Naive B cell (primary cell): ENCODE measurements at regions not wholly inside any gene's neighbourhood (a gene's known extent, or its start where the extent isn't known, plus 50 kb on each side); places are given as distances from the start of the nearest gene placed in this dataset.

Experiments
- ATAC-seq, 2 donors: fragments of 150-1000 bp; cut with Tn5 transposase; 2 replicates each; pipeline ENCODE4 v1.10.0; 2021; ENCODE audit warnings: low read depth in 2 of 2, mild to moderate bottlenecking in 2 of 2, moderate library complexity in 2 of 2
- DNase-seq: peaks from one replicate; pipeline ENCODE4 v3.0.0; 2022
- H3K27ac Mint-ChIP-seq, 6 donors: one replicate each; pipeline ENCODE4 v1.8.0; 2020 to 2022; ENCODE audit warnings: mild to moderate bottlenecking in 6 of 6, mixed read lengths in 6 of 6, moderate library complexity in 5 of 6, inconsistent platforms in 2 of 6
- H3K27me3 Mint-ChIP-seq, 3 donors: one replicate each; pipeline ENCODE4 v1.8.0; 2021 to 2022; ENCODE audit warnings: mixed read lengths in 3 of 3, mild to moderate bottlenecking in 1 of 3
- H3K36me3 Mint-ChIP-seq, 2 donors: one replicate each; pipeline ENCODE4 v1.8.0; 2020 to 2022; ENCODE audit warnings: mixed read lengths in 2 of 2, inconsistent platforms in 1 of 2, mild to moderate bottlenecking in 1 of 2
- H3K4me1 Mint-ChIP-seq, 3 donors: one replicate each; pipeline ENCODE4 v1.8.0; 2020 to 2022; ENCODE audit warnings: mixed read lengths in 3 of 3, inconsistent platforms in 1 of 3, mild to moderate bottlenecking in 1 of 3, moderate library complexity in 1 of 3
- H3K4me3 Mint-ChIP-seq, 8 donors: one replicate each; pipeline ENCODE4 v1.8.0; 2020 to 2022; ENCODE audit warnings: mild to moderate bottlenecking in 8 of 8, mixed read lengths in 8 of 8, moderate library complexity in 8 of 8, inconsistent platforms in 2 of 8
- H3K9me3 Mint-ChIP-seq, 7 donors: one replicate each; pipeline ENCODE4 v1.8.0; 2020 to 2022; ENCODE audit warnings: mixed read lengths in 7 of 7, mild to moderate bottlenecking in 5 of 7, inconsistent platforms in 2 of 7, moderate library complexity in 1 of 7

- DNase-seq (no peak), ATAC-seq (no peak)
- H3K27me3 Mint-ChIP-seq = no peaks in the 10 kb centered on the region
- H3K36me3 Mint-ChIP-seq = no peaks in the 10 kb centered on the region
- peak overlapping the region in 4 of 6 donors; percentile 1 to 76 (median 10) for H3K27ac Mint-ChIP-seq
- H3K4me3 Mint-ChIP-seq = peak overlapping the region in 1 of 8 donors; percentile 40
- H3K9me3 Mint-ChIP-seq = no peaks in the 10 kb centered on the region
- peaks cover 62 to 83% (median 78%) of the 10 kb centered on the region in 3 donors for H3K4me1 Mint-ChIP-seq
These were observed 442.2 kb downstream of the SHQ1 start for GRCh38 chr3:72405943-72406566.

- no peak for ATAC-seq
- DNase-seq = no peak
- peak overlapping the region in 2 of 8 donors; percentile 35 to 65 for H3K4me3 Mint-ChIP-seq
- no peaks in the 10 kb centered on the region for H3K36me3 Mint-ChIP-seq
- peak overlapping the region in 1 of 6 donors; percentile 44 for H3K27ac Mint-ChIP-seq
- no peaks in the 10 kb centered on the region for H3K27me3 Mint-ChIP-seq
- no peaks in the 10 kb centered on the region for H3K9me3 Mint-ChIP-seq
- H3K4me1 Mint-ChIP-seq = peaks cover 49 to 79% (median 76%) of the 10 kb centered on the region in 3 donors
These were observed 447.2 kb downstream of the SHQ1 start for GRCh38 chr3:72401005-72401545.

- Mint-ChIP-seq H3K27ac (peak overlapping the region in 1 of 6 donors; percentile 23), H3K36me3 (no peaks in the 10 kb centered on the region), H3K4me3 (peak overlapping the region in 2 of 8 donors; percentile 17 to 44), H3K27me3 (no peaks in the 10 kb centered on the region), H3K9me3 (no peaks in the 10 kb centered on the region), H3K4me1 (peaks cover 49 to 73% (median 61%) of the 10 kb centered on the region in 3 donors)
- ATAC-seq = no peak
- no peak for DNase-seq
These were observed 449.5 kb downstream of the SHQ1 start for GRCh38 chr3:72398781-72399180.

GRCh38 chr3:72397586-72397985 lies 450.7 kb downstream of the SHQ1 start:
- Mint-ChIP-seq H3K9me3 (no peaks in the 10 kb centered on the region), H3K4me3 (peak overlapping the region in 1 of 8 donors; percentile 48), H3K27ac (no peak overlapping the region), H3K36me3 (no peaks in the 10 kb centered on the region), H3K4me1 (peaks cover 51 to 66% (median 63%) of the 10 kb centered on the region in 3 donors), H3K27me3 (no peaks in the 10 kb centered on the region)
- ATAC-seq (no peak), DNase-seq (no peak)

GRCh38 chr3:72396899-72397298 lies 451.3 kb downstream of the SHQ1 start:
- Mint-ChIP-seq H3K4me3 (peak overlapping the region in 1 of 8 donors; percentile 53), H3K27me3 (no peaks in the 10 kb centered on the region), H3K4me1 (peaks cover 51 to 66% (median 63%) of the 10 kb centered on the region in 3 donors), H3K27ac (no peak overlapping the region), H3K9me3 (no peaks in the 10 kb centered on the region), H3K36me3 (no peaks in the 10 kb centered on the region)
- DNase-seq = no peak
- ATAC-seq = no peak

- DNase-seq = no peak
- ATAC-seq = no peak
- no peak overlapping the region for H3K4me3 Mint-ChIP-seq
- no peak overlapping the region for H3K27ac Mint-ChIP-seq
- peaks cover 51 to 59% (median 54%) of the 10 kb centered on the region in 3 donors for H3K4me1 Mint-ChIP-seq
- no peaks in the 10 kb centered on the region for H3K27me3 Mint-ChIP-seq
- no peaks in the 10 kb centered on the region for H3K9me3 Mint-ChIP-seq
- no peaks in the 10 kb centered on the region for H3K36me3 Mint-ChIP-seq
These were observed 452.4 kb downstream of the SHQ1 start for GRCh38 chr3:72395776-72396311.

- DNase-seq = no peak
- H3K4me3 Mint-ChIP-seq = no peak overlapping the region
- H3K27ac Mint-ChIP-seq = peak overlapping the region in 1 of 6 donors; percentile 3
- H3K9me3 Mint-ChIP-seq = no peaks in the 10 kb centered on the region
- H3K36me3 Mint-ChIP-seq = no peaks in the 10 kb centered on the region
- H3K4me1 Mint-ChIP-seq = peaks cover 36 to 51% (median 43%) of the 10 kb centered on the region in 3 donors
- H3K27me3 Mint-ChIP-seq = no peaks in the 10 kb centered on the region
- no peak for ATAC-seq
These were observed 454.8 kb downstream of the SHQ1 start for GRCh38 chr3:72393455-72393854.

GRCh38 chr3:72391659-72392058 lies 456.6 kb downstream of the SHQ1 start:
- no peak for DNase-seq
- Mint-ChIP-seq H3K4me3 (no peak overlapping the region), H3K36me3 (no peaks in the 10 kb centered on the region), H3K4me1 (peaks cover 21 to 49% (median 42%) of the 10 kb centered on the region in 3 donors), H3K9me3 (no peaks in the 10 kb centered on the region), H3K27ac (no peak overlapping the region), H3K27me3 (no peaks in the 10 kb centered on the region)
- no peak for ATAC-seq

GRCh38 chr3:72390841-72391240 lies 457.4 kb downstream of the SHQ1 start:
- H3K27ac Mint-ChIP-seq = no peak overlapping the region
- H3K4me1 Mint-ChIP-seq = peaks cover 21 to 48% (median 40%) of the 10 kb centered on the region in 3 donors
- H3K9me3 Mint-ChIP-seq = no peaks in the 10 kb centered on the region
- no peak overlapping the region for H3K4me3 Mint-ChIP-seq
- no peak for ATAC-seq
- no peaks in the 10 kb centered on the region for H3K27me3 Mint-ChIP-seq
- no peaks in the 10 kb centered on the region for H3K36me3 Mint-ChIP-seq
- no peak for DNase-seq

- ATAC-seq (no peak), DNase-seq (no peak)
- no peaks in the 10 kb centered on the region for H3K36me3 Mint-ChIP-seq
- no peaks in the 10 kb centered on the region for H3K9me3 Mint-ChIP-seq
- peaks cover 25 to 62% (median 34%) of the 10 kb centered on the region in 3 donors for H3K4me1 Mint-ChIP-seq
- peak overlapping the region in 1 of 8 donors; percentile 6 for H3K4me3 Mint-ChIP-seq
- no peaks in the 10 kb centered on the region for H3K27me3 Mint-ChIP-seq
- peak overlapping the region in 1 of 6 donors; percentile 38 for H3K27ac Mint-ChIP-seq
These were observed 459.6 kb downstream of the SHQ1 start for GRCh38 chr3:72388644-72389043.

GRCh38 chr3:72388117-72388516 lies 460.1 kb downstream of the SHQ1 start:
- Mint-ChIP-seq H3K4me1 (peaks cover 30 to 63% (median 34%) of the 10 kb centered on the region in 3 donors), H3K27me3 (no peaks in the 10 kb centered on the region), H3K36me3 (no peaks in the 10 kb centered on the region), H3K4me3 (no peak overlapping the region), H3K27ac (peak overlapping the region in 2 of 6 donors; percentile 33 to 38), H3K9me3 (no peaks in the 10 kb centered on the region)
- ATAC-seq (no peak), DNase-seq (no peak)

- Mint-ChIP-seq H3K4me3 (no peak overlapping the region), H3K27me3 (no peaks in the 10 kb centered on the region), H3K9me3 (no peaks in the 10 kb centered on the region), H3K36me3 (no peaks in the 10 kb centered on the region), H3K4me1 (peaks cover 47 to 75% (median 47%) of the 10 kb centered on the region in 3 donors), H3K27ac (peak overlapping the region in 2 of 6 donors; percentile 46 to 74)
- no peak for DNase-seq
- ATAC-seq = no peak
These were observed 461.8 kb downstream of the SHQ1 start for GRCh38 chr3:72386327-72387000.

- no peaks in the 10 kb centered on the region for H3K27me3 Mint-ChIP-seq
- peak overlapping the region in 1 of 6 donors; percentile 25 for H3K27ac Mint-ChIP-seq
- H3K4me1 Mint-ChIP-seq = peaks cover 52 to 81% (median 60%) of the 10 kb centered on the region in 3 donors
- no peaks in the 10 kb centered on the region for H3K36me3 Mint-ChIP-seq
- no peak overlapping the region for H3K4me3 Mint-ChIP-seq
- no peaks in the 10 kb centered on the region for H3K9me3 Mint-ChIP-seq
- ATAC-seq = no peak
- no peak for DNase-seq
These were observed 463.1 kb downstream of the SHQ1 start for GRCh38 chr3:72385167-72385566.
